GM19397 (cell line): ENCODE measurements at regions not wholly inside any gene's neighbourhood (a gene's known extent, or its start where the extent isn't known, plus 50 kb on each side); places are given as distances from the start of the nearest gene placed in this dataset.
A peak's percentile ranks its signal among the peaks of the same experiment; 100 is the strongest.

Source experiments
- ATAC-seq: cut with Tn5 transposase; IDR thresholded peaks from one replicate; pipeline ENCODE4 v1.9.1; 2021; ENCODE audit warnings: mild to moderate bottlenecking, moderate library complexity; ENCODE audit not compliant: unreplicated experiment

- ATAC-seq = no peak
These were observed 289.4 kb upstream of the CXCR4 start for GRCh38 chr2:136407117-136407951.

- no peak for ATAC-seq
These were observed 287.0 kb upstream of the CXCR4 start for GRCh38 chr2:136404925-136405324.

GRCh38 chr2:136404176-136404575, 286.2 kb upstream of the CXCR4 start:
- no peak for ATAC-seq

GRCh38 chr2:136402281-136402680, 284.3 kb upstream of the CXCR4 start:
- no peak for ATAC-seq

GRCh38 chr2:136399667-136400289, 281.8 kb upstream of the CXCR4 start:
- no peak for ATAC-seq

- ATAC-seq = no peak
These were observed 277.6 kb upstream of the CXCR4 start for GRCh38 chr2:136395582-136395981.

GRCh38 chr2:136394136-136395060, 276.4 kb upstream of the CXCR4 start:
- ATAC-seq = peak; percentile 55

- no peak for ATAC-seq
These were observed 275.6 kb upstream of the CXCR4 start for GRCh38 chr2:136393514-136393913.

GRCh38 chr2:136392897-136393505, 275.1 kb upstream of the CXCR4 start:
- no peak for ATAC-seq

- ATAC-seq = peak; percentile 68
These were observed 271.9 kb upstream of the CXCR4 start for GRCh38 chr2:136389809-136390208.

- no peak for ATAC-seq
These were observed 268.1 kb upstream of the CXCR4 start for GRCh38 chr2:136386046-136386445.

- ATAC-seq = peak; percentile 37
These were observed 266.8 kb upstream of the CXCR4 start for GRCh38 chr2:136384531-136385303.

GRCh38 chr2:136383167-136383566, 265.2 kb upstream of the CXCR4 start:
- no peak for ATAC-seq

- peak; percentile 64 for ATAC-seq
These were observed 264.0 kb upstream of the CXCR4 start for GRCh38 chr2:136381722-136382633.

GRCh38 chr2:136381245-136381644, 263.3 kb upstream of the CXCR4 start:
- no peak for ATAC-seq

GRCh38 chr2:136378712-136379595, 261.0 kb upstream of the CXCR4 start:
- no peak for ATAC-seq

GRCh38 chr2:136377423-136378382, 259.8 kb upstream of the CXCR4 start:
- ATAC-seq = no peak
